ENCODE measurements at regions not wholly inside any gene's neighbourhood (a gene's known extent, or its start where the extent isn't known, plus 50 kb on each side); places are given as distances from the start of the nearest gene placed in this dataset.

DNA sequence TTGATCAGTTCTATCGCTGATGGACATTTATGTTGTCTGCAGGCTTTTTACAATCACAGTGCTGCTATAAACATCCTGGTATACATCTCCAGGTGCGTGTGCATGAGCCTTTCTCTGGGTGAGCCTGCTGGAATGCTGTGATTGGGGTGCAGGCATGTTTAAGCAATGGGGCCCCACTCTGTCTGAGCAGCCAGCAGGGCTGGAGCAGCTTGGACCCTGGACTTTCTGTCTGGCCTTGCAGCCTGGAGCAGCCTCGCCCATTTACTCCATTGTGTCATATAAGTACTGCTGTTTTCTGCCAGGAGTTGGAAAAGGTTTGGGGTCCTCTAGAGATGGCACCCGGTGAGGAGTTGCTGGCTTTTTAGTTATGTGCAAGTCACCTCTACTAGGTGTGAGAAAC lies 199.0 kb downstream of the KIF26A start:
- Histone ChIP-seq H3K4me3 (no peak overlapping the region), H3K4me1 (replicated peaks) (peaks cover 5% of the 10 kb centered on the region), H3K27ac (no peak overlapping the region), H3K9me3 (no peaks in the 10 kb centered on the region), H3K27me3 (replicated peaks; ENCODE audit: insufficient read depth) (no peaks in the 10 kb centered on the region), H3K36me3 (no peaks in the 10 kb centered on the region)
- no peak for TF ChIP-seq POLR2AphosphoS5 (IDR thresholded peaks at IDR 0.05)
- TF ChIP-seq, protein P1, sequence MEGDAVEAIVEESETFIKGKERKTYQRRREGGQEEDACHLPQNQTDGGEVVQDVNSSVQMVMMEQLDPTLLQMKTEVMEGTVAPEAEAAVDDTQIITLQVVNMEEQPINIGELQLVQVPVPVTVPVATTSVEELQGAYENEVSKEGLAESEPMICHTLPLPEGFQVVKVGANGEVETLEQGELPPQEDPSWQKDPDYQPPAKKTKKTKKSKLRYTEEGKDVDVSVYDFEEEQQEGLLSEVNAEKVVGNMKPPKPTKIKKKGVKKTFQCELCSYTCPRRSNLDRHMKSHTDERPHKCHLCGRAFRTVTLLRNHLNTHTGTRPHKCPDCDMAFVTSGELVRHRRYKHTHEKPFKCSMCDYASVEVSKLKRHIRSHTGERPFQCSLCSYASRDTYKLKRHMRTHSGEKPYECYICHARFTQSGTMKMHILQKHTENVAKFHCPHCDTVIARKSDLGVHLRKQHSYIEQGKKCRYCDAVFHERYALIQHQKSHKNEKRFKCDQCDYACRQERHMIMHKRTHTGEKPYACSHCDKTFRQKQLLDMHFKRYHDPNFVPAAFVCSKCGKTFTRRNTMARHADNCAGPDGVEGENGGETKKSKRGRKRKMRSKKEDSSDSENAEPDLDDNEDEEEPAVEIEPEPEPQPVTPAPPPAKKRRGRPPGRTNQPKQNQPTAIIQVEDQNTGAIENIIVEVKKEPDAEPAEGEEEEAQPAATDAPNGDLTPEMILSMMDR (IDR thresholded peaks at IDR 0.05), result no peak
- no peak for TF ChIP-seq POLR2A (IDR thresholded peaks at IDR 0.05)
- intact Hi-C loops (cut with DNase I), result no loop called here
- no peak for DNase-seq (ENCODE audit: low spot score)
- WGBS, result 65% methylated on average over 4 of the region's 4 CpGs

DNA sequence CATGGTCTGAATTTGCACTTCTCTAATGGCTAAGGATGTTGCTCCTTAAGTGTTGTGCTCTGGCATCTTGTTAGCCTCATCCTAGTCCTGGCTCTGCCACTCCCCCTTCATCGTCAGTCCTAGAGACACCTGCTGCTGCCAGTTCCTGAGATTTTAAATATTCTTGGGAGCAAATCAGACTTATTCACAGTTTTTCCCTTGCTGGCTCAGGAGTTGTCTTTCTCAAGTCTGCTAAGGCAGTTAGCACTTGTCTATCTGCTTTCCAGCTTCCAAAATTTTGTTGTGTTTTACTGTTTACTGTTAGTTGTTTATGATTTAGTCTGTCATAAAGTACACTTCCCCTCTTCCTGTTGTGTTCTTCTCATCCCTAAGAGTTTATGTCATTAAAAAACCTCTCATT lies 201.0 kb downstream of the KIF26A start:
- H3K9me3 ChIP-seq, result no peaks in the 10 kb centered on the region
- intact Hi-C loops (cut with DNase I), result no loop called here
- no peak overlapping the region for H3K4me3 ChIP-seq
- TF ChIP-seq, protein P1 (IDR thresholded peaks at IDR 0.05), result no peak
- TF ChIP-seq POLR2A (IDR thresholded peaks at IDR 0.05) (no peak), POLR2AphosphoS5 (IDR thresholded peaks at IDR 0.05) (no peak)
- WGBS, result 58% methylated on average over 1 of the region's 1 CpG
- H3K27me3 ChIP-seq (replicated peaks; ENCODE audit: insufficient read depth), result no peaks in the 10 kb centered on the region
- no peak for DNase-seq (ENCODE audit: low spot score)
- peaks cover 6% of the 10 kb centered on the region for H3K4me1 ChIP-seq (replicated peaks)
- H3K36me3 ChIP-seq, result no peaks in the 10 kb centered on the region
- H3K27ac ChIP-seq, result no peak overlapping the region

DNA sequence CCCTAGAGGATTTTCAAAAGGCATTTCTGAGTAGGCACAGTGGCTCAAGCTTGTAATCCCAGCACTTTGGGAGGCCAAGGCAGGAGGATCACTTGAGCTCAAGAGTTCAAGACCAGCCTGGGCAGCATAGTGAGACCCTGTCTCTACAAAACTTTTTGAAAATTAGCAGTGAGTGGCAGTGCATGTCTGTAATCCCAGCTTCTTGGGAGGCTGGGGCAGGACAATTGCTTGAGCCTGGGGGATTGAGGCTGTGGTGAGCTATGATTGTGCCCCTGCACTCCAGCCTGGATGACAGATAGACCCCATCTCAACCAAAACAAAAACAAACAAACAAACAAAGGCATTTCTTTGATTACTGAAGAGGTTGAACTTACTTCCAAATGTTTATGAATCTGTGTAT lies 201.4 kb downstream of the KIF26A start:
- TF ChIP-seq, protein P1 (IDR thresholded peaks at IDR 0.05), result no peak
- TF ChIP-seq POLR2A (IDR thresholded peaks at IDR 0.05), result no peak
- no peak for TF ChIP-seq POLR2AphosphoS5 (IDR thresholded peaks at IDR 0.05)
- Histone ChIP-seq H3K4me3 (no peak overlapping the region), H3K4me1 (replicated peaks) (peaks cover 9% of the 10 kb centered on the region), H3K36me3 (no peaks in the 10 kb centered on the region), H3K9me3 (no peaks in the 10 kb centered on the region), H3K27ac (no peak overlapping the region), H3K27me3 (replicated peaks; ENCODE audit: insufficient read depth) (no peaks in the 10 kb centered on the region)
- no peak for DNase-seq (ENCODE audit: low spot score)
- intact Hi-C loops (cut with DNase I), result no loop called here

DNA sequence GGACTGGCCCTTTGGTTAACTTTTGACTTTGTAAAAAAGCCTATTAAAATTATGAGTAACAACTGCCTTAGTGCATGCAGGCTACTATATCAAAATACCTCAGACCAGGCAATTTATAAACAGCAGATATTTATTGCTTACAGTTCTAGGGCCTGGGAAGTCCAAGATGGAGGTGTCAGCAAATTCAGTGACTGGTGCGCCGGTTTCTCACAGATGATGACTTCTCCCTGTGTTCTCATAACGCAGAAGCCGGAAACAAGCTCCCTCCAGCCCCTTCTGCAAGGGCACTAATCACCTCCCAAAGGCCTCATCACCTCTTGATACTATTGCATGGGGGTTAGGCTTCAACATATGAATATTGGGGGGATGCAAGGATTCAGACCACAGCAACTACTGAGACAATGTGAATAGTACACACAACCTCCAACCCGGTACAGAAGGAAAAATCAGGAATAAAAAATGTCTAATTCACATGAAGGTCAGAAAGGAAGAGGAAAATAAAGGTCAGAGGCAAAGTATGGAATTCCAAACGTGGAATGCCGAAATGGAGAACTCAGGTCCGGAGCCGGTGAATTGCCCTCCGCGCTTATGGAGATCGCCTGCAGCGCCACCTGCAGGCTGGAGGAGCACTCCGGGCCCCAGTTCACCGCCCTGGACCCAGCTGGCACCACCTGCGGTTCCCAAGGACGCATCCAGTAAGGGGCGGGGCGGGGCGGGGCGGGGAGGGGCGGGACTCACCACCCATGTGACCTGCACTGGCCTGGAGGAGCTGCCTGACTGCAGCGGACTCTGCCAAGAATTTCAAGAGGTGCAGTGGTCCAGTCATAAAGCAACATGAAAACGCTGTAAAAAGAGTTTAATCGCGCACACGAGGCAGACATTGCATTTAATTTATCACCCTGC lies 203.4 kb downstream of the KIF26A start:
- TF ChIP-seq POLR2A (IDR thresholded peaks at IDR 0.05) (no peak), POLR2AphosphoS5 (IDR thresholded peaks at IDR 0.05) (no peak)
- TF ChIP-seq, protein P1 (IDR thresholded peaks at IDR 0.05), result peak in 1 of 4 experiments; percentile 49
- DNase-seq (ENCODE audit: low spot score), result no peak
- H3K4me3 ChIP-seq, result no peak overlapping the region
- 52% methylated on average over 26 of the region's 27 CpGs for WGBS
- no peak overlapping the region for H3K27ac ChIP-seq
- H3K27me3 ChIP-seq (replicated peaks; ENCODE audit: insufficient read depth), result no peaks in the 10 kb centered on the region
- H3K4me1 ChIP-seq (replicated peaks), result peaks cover 14% of the 10 kb centered on the region
- H3K9me3 ChIP-seq, result no peaks in the 10 kb centered on the region
- intact Hi-C loops (cut with DNase I), result no loop called here
- H3K36me3 ChIP-seq, result no peaks in the 10 kb centered on the region
